Uterus (tissue), 2 donors: ENCODE measurements at regions not wholly inside any gene's neighbourhood (a gene's known extent, or its start where the extent isn't known, plus 50 kb on each side); places are given as distances from the start of the nearest gene placed in this dataset.

Experiments
- POLR2A ChIP-seq, 2 donors: fragments of 450-650 bp; IDR thresholded peaks; one replicate each; pipeline ENCODE4 v1.6.1; 2016; ENCODE audit warnings: antibody characterized with exemption in 2 of 2, mild to moderate bottlenecking in 1 of 2, moderate library complexity in 1 of 2
- TF ChIP-seq, protein P1 (sequence below), 4 experiments: fragments of 200-600 bp in 2 of 4; fragments of 450-650 bp in 2 of 4; sonication (generic) in 2 of 4; IDR thresholded peaks; one replicate each; pipeline ENCODE4 v1.5.1; 2016 to 2019; ENCODE audit warnings: antibody characterized with exemption in 4 of 4, mild to moderate bottlenecking in 2 of 4, moderate library complexity in 1 of 4

DNA sequence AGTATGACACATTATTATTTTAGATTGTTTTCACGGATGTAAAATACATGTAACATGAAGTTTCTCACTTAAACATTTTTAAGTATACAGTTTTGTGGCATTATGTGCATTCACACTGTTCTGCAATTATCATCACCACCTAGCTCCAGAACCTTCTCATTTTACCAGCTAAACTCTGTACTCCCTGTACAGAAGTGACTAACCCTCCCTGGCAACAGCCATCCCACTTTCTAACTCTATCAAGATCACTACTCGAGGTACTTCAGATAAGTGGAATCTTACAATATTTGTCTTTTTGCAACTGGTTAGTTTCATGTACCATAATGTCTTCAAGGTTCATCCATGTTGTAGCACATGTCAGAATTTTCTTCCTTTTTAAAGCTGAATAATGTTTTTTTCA is 116.3 kb upstream of the IGF1R start:
- TF ChIP-seq, protein P1, sequence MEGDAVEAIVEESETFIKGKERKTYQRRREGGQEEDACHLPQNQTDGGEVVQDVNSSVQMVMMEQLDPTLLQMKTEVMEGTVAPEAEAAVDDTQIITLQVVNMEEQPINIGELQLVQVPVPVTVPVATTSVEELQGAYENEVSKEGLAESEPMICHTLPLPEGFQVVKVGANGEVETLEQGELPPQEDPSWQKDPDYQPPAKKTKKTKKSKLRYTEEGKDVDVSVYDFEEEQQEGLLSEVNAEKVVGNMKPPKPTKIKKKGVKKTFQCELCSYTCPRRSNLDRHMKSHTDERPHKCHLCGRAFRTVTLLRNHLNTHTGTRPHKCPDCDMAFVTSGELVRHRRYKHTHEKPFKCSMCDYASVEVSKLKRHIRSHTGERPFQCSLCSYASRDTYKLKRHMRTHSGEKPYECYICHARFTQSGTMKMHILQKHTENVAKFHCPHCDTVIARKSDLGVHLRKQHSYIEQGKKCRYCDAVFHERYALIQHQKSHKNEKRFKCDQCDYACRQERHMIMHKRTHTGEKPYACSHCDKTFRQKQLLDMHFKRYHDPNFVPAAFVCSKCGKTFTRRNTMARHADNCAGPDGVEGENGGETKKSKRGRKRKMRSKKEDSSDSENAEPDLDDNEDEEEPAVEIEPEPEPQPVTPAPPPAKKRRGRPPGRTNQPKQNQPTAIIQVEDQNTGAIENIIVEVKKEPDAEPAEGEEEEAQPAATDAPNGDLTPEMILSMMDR (IDR thresholded peaks at IDR 0.05), result no peak
- no peak for TF ChIP-seq POLR2A (IDR thresholded peaks at IDR 0.05)
